GM12875 (cell line): ENCODE measurements at regions not wholly inside any gene's neighbourhood (a gene's known extent, or its start where the extent isn't known, plus 50 kb on each side); places are given as distances from the start of the nearest gene placed in this dataset.

Source experiments
- H3K4me3 ChIP-seq: one replicate; pipeline ENCODE4 v1.5.1; 2011; ENCODE audit warnings: low read depth, low read length, control low read depth
- CTCF ChIP-seq: IDR thresholded peaks from 2 replicates; pipeline ENCODE4 v1.5.1; 2011; ENCODE audit warnings: low read depth, mild to moderate bottlenecking, control low read depth, inconsistent platforms, low read length, moderate library complexity, borderline replicate concordance; ENCODE audit not compliant: insufficient read depth

DNA sequence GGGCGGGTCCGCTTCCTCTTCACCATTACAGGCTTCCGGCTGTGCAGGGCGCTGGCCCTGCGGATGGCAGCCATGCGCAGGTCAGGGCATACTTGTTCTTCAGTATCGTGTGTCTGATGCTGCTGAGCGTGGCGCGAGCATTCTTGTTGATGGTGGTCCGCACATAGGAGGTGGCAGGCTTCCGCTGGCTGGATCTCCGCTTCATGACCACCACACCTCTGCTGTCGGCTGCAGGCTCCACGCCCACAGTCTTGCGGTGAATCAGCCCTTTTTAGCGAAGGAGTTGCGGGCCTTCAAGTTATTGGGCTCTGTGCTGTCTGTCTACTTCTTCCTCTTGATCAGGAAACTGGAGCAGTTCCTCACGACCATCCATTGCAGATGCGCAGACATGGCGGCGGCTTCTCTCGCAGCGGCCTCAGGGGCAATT lies 62.4 kb upstream of the ZNF608 start:
- no peak for TF ChIP-seq CTCF
- H3K4me3 ChIP-seq: no peak overlapping the region

GRCh38 chr5:124810396-124811006 lies 64.1 kb upstream of the ZNF608 start:
- no peak for TF ChIP-seq CTCF
- H3K4me3 ChIP-seq: no peak overlapping the region

DNA sequence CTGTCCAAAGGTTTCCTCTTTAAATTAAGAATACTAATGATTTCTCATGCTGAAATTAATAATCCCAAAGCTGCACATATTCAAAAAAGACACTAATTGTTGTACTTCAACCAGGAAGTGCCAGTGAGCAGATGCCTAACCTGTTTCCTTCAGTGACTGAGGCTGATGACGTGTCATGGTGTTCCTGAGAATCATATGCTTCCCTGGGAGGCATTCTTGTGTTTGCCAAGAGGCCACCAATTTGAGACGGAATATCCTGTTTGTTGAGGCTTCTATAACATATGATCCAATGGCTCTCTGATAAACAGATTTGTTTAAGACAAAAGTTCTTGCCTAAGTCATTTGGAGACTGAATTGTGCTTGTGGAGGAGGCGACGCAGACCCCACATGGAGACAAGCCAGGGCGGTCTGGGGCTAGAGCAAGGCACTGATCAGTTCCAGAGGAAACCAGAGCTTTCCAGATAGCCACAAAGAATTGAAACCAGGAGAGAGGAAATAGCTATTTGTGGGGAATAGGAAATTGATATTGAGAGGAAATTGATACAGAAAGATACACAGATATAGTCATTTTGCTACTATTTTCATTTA lies 66.4 kb upstream of the ZNF608 start:
- H3K4me3 ChIP-seq: no peak overlapping the region
- no peak for TF ChIP-seq CTCF

DNA sequence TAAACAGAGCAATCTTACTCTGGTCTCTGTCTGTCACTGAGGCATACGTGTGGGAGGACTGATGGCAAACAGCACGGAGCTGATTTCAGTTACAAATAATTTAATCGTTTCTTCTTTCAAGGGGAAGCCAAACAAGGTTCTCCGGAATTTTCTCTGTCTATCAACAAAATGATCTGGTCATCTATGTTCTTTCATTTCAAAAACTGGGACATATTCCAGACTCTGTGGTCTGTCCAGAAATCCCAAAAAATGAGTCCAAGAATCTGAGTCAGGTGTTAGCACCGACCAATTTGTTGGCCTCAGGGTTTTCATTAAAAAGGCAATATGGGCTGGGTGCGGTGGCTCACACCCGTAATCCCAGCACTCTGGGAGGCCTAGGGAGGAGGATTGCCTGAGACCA lies 69.9 kb upstream of the ZNF608 start:
- TF ChIP-seq CTCF: no peak

DNA sequence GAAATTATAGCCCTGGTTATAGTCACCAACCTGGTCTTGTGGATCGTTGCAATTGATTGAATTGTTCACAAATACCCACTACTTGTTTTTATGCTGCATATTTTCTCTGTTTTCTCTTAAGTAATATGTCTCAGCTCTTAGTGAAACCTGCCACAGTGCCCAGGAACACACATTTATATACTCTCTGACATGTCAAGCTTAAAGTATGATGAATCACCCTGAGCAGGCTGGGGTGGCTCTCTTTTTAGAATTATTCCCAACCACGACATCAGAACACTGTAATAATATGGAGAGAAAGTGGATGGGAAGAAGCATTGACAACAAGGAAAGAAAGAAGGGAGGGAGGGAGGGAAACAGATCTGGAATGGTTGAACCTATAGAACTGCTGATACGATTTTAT lies 72.8 kb upstream of the ZNF608 start:
- no peak for TF ChIP-seq CTCF
- H3K4me3 ChIP-seq: no peak overlapping the region

More for the DNA sequence above, 69.9 kb upstream of the ZNF608 start:
- no peak overlapping the region for H3K4me3 ChIP-seq

- H3K4me3 ChIP-seq: no peak overlapping the region
- no peak for TF ChIP-seq CTCF
Measured at GRCh38 chr5:124822647-124823046, 76.2 kb upstream of the ZNF608 start.

- no peak overlapping the region for H3K4me3 ChIP-seq
- TF ChIP-seq CTCF: no peak
Measured at GRCh38 chr5:124823380-124823779, 76.9 kb upstream of the ZNF608 start.
